Esophagus squamous epithelium (tissue), 5 donors: ENCODE measurements at regions not wholly inside any gene's neighbourhood (a gene's known extent, or its start where the extent isn't known, plus 50 kb on each side); places are given as distances from the start of the nearest gene placed in this dataset.

Experiments used
- DNase-seq: peaks from one replicate; lab custom pipeline; 2025; lab: John Stamatoyannopoulos, UW
- H3K27ac ChIP-seq, 4 donors: fragments of 200-600 bp; sonication (generic); one replicate each; pipeline ENCODE4 v1.5.1; 2016 to 2019; ENCODE audit warnings: mild to moderate bottlenecking in 1 of 4
- H3K27me3 ChIP-seq, 4 donors: fragments of 200-600 bp; sonication (generic); 1 replicate in 3 of 4; 2 replicates in 1 of 4; pipeline versions ENCODE4 v1.5.1 to v1.6.0; 2017 to 2021; ENCODE audit warnings: antibody characterized with exemption in 1 of 4
- H3K36me3 ChIP-seq, 3 donors: fragments of 200-600 bp; sonication (generic); one replicate each; pipeline ENCODE4 v1.5.1; 2016 to 2019
- H3K4me1 ChIP-seq, 3 donors: fragments of 200-600 bp; sonication (generic); one replicate each; pipeline ENCODE4 v1.5.1; 2017 to 2019
- H3K4me3 ChIP-seq, 4 donors: fragments of 200-600 bp; sonication (generic); 1 replicate in 3 of 4; 2 replicates in 1 of 4; pipeline ENCODE4 v1.5.1; 2016 to 2019; ENCODE audit warnings: mild to moderate bottlenecking in 2 of 4, moderate library complexity in 1 of 4
- H3K9me3 ChIP-seq, 3 donors: fragments of 200-600 bp; sonication (generic); one replicate each; pipeline ENCODE4 v1.5.1; 2016 to 2019
- CTCF ChIP-seq, 6 experiments: fragments of 450-650 bp in 4 of 6; fragments of 200-600 bp in 2 of 6; sonication (generic) in 2 of 6; IDR thresholded peaks; one replicate each; pipeline ENCODE4 v1.5.1; 2016 to 2019; ENCODE audit warnings: antibody characterized with exemption in 6 of 6, mild to moderate bottlenecking in 4 of 6, moderate library complexity in 4 of 6
- POLR2A ChIP-seq, 4 donors: fragments of 450-650 bp; IDR thresholded peaks; one replicate each; pipeline ENCODE4 v1.6.1; 2017; ENCODE audit warnings: antibody characterized with exemption in 4 of 4, mild to moderate bottlenecking in 4 of 4, moderate library complexity in 3 of 4
- WGBS, 2 donors: methylation state at CpG; one replicate each; pipeline ENCODE4 v1.1.5; 2018; 5-methylcytosine and 5-hydroxymethylcytosine counted together
- intact Hi-C: fragments of 100-400 bp; cut with DNase I; formaldehyde crosslinking; loops from one replicate; pipeline ENCODE4 v1.15.0; 2022
- donor health status: DM: yes; HTN: yes; CAD: no.

- 12 to 30% methylated on average over 3 of the region's 3 CpGs for WGBS, 2 donors
- Histone ChIP-seq H3K9me3 (no peaks in the 10 kb centered on the region), H3K36me3 (no peaks in the 10 kb centered on the region), H3K27ac (no peak overlapping the region), H3K27me3 (no peaks in the 10 kb centered on the region), H3K4me3 (no peak overlapping the region), H3K4me1 (no peaks in the 10 kb centered on the region)
- DNase-seq: no peak
- TF ChIP-seq POLR2A (IDR thresholded peaks at IDR 0.05): no peak
- TF ChIP-seq CTCF (IDR thresholded peaks at IDR 0.05): no peak
- intact Hi-C loops: no loop called here
These were observed 170.4 kb upstream of the CDH6 start for GRCh38 chr5:31023105-31023504.

- no peaks in the 10 kb centered on the region for H3K4me1 ChIP-seq
These were observed 172.3 kb upstream of the CDH6 start for GRCh38 chr5:31021181-31021624.

GRCh38 chr5:31008231-31008630 is 185.3 kb upstream of the CDH6 start:
- intact Hi-C loops: no loop called here

More at GRCh38 chr5:31021181-31021624, 172.3 kb upstream of the CDH6 start:
- Histone ChIP-seq H3K9me3 (no peaks in the 10 kb centered on the region), H3K36me3 (no peaks in the 10 kb centered on the region), H3K27ac (no peak overlapping the region), H3K27me3 (no peaks in the 10 kb centered on the region), H3K4me3 (no peak overlapping the region)
- TF ChIP-seq CTCF (IDR thresholded peaks at IDR 0.05) (no peak), POLR2A (IDR thresholded peaks at IDR 0.05) (no peak)
- intact Hi-C loops: no loop called here
- WGBS, 2 donors: 17 to 19% methylated on average over 2 of the region's 2 CpGs
- DNase-seq: no peak

GRCh38 chr5:31007672-31008071 is 185.8 kb upstream of the CDH6 start:
- no peaks in the 10 kb centered on the region for H3K36me3 ChIP-seq
- H3K27ac ChIP-seq: no peak overlapping the region
- no peak for DNase-seq
- intact Hi-C loops: no loop called here
- H3K4me1 ChIP-seq: no peaks in the 10 kb centered on the region
- WGBS, 2 donors: 96% methylated on average over 4 of the region's 4 CpGs; no CpG with 5 or more reads in 1 of the 2 donors
- no peak overlapping the region for H3K4me3 ChIP-seq
- H3K27me3 ChIP-seq: no peaks in the 10 kb centered on the region
- no peaks in the 10 kb centered on the region for H3K9me3 ChIP-seq
- TF ChIP-seq POLR2A (IDR thresholded peaks at IDR 0.05): no peak
- no peak for TF ChIP-seq CTCF (IDR thresholded peaks at IDR 0.05)

More at GRCh38 chr5:31008231-31008630, 185.3 kb upstream of the CDH6 start:
- no peaks in the 10 kb centered on the region for H3K4me1 ChIP-seq
- 84 to 88% methylated on average over 2 of the region's 5 CpGs for WGBS, 2 donors
- H3K4me3 ChIP-seq: no peak overlapping the region
- no peaks in the 10 kb centered on the region for H3K36me3 ChIP-seq
- no peak for DNase-seq
- TF ChIP-seq POLR2A (IDR thresholded peaks at IDR 0.05) (no peak), CTCF (IDR thresholded peaks at IDR 0.05) (no peak)
- no peak overlapping the region for H3K27ac ChIP-seq
- no peaks in the 10 kb centered on the region for H3K27me3 ChIP-seq
- no peaks in the 10 kb centered on the region for H3K9me3 ChIP-seq

- Histone ChIP-seq H3K4me3 (no peak overlapping the region), H3K27ac (no peak overlapping the region), H3K36me3 (no peaks in the 10 kb centered on the region), H3K9me3 (no peaks in the 10 kb centered on the region), H3K27me3 (no peaks in the 10 kb centered on the region), H3K4me1 (no peaks in the 10 kb centered on the region)
- no peak for DNase-seq
- WGBS, 2 donors: 66 to 74% methylated on average over 3 of the region's 3 CpGs
- TF ChIP-seq POLR2A (IDR thresholded peaks at IDR 0.05): no peak
- TF ChIP-seq CTCF (IDR thresholded peaks at IDR 0.05): no peak
- intact Hi-C loops: no loop called here
These were observed 193.2 kb upstream of the CDH6 start for GRCh38 chr5:31000287-31000686.
